Mammary epithelial cell (primary cell): ENCODE measurements at regions not wholly inside any gene's neighbourhood (a gene's known extent, or its start where the extent isn't known, plus 50 kb on each side); places are given as distances from the start of the nearest gene placed in this dataset.

Experiments used
- CTCF ChIP-seq, 2 donors: IDR thresholded peaks in 1 of 2; conservative IDR thresholded peaks in 1 of 2; 2 replicates each; pipeline ENCODE4 v1.5.1; 2011 to 2012; ENCODE audit warnings: inconsistent platforms in 2 of 2, low read length in 2 of 2, mild to moderate bottlenecking in 2 of 2, control low read depth in 1 of 2, low read depth in 1 of 2; ENCODE audit not compliant: insufficient read depth in 1 of 2; ENCODE audit errors: extremely low read depth in 1 of 2
- EZH2 ChIP-seq: IDR thresholded peaks from 2 replicates; pipeline ENCODE4 v1.6.1; 2012; ENCODE audit warnings: low read length, inconsistent platforms, borderline replicate concordance

- no peak for TF ChIP-seq CTCF (conservative IDR thresholded peaks at IDR 0.05 in 1 of 2, IDR thresholded peaks at IDR 0.05 in 1 of 2; ENCODE audit: extremely low read depth in 1 of 2, insufficient read depth in 1 of 2, low read depth in 1 of 2, low read length in 2 of 2)
- TF ChIP-seq EZH2, result no peak
These were observed 55.4 kb upstream of the MET start for GRCh38 chr7:116616555-116617059.
